ENCODE measurements at regions not wholly inside any gene's neighbourhood (a gene's known extent, or its start where the extent isn't known, plus 50 kb on each side); places are given as distances from the start of the nearest gene placed in this dataset.

DNA sequence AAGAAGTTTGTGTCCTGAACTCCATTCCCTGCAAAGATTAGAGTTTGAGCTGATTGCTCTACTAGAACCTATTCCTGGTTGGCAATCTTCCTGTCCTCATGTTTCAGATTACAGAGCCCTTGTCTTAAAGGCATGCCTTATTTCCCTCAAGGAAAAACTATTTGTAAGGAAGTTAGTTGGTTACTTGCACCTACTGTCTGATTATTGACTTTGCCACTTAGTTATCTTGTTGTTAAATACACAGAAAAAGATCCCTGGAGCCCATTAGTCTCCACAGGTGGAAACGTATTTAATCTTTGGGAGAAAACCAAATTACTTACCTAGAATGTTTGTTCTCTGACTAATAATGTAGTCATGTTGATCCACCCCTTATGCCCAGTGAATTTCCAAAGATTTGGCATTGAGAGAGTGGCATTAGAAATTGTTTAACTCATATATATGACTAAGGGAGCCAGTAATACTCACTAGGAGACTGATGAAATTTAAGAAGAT, 132.3 kb upstream of the ELL2 start:
- intact Hi-C loops (cut with micrococcal nuclease; ENCODE audit: unreplicated experiment): no loop called here
- Histone ChIP-seq H3K4me1 (ENCODE audit: insufficient read depth, low read length, poor library complexity, severe bottlenecking) (no peaks in the 10 kb centered on the region), H3K9me3 (ENCODE audit: low read depth, low read length, poor library complexity, severe bottlenecking) (no peaks in the 10 kb centered on the region), H3K27me3 (replicated peaks; ENCODE audit: insufficient read depth, low read depth, low read length, poor library complexity) (no peaks in the 10 kb centered on the region), H3K27ac (ENCODE audit: low read depth, low read length, poor library complexity, severe bottlenecking) (no peak overlapping the region), H3K4me3 (ENCODE audit: low read depth, low read length, poor library complexity, severe bottlenecking) (no peak overlapping the region), H3K36me3 (ENCODE audit: insufficient read depth, low read length, poor library complexity, severe bottlenecking) (no peaks in the 10 kb centered on the region)
- ChIA-PET CTCF (no interaction called here), POLR2A (ENCODE audit: low non-redundant PET) (no interaction called here)
- TF ChIP-seq EZH2 (IDR thresholded peaks at IDR 0.05; ENCODE audit: borderline replicate concordance, low read depth, low read length, poor library complexity, severe bottlenecking): no peak
- TF ChIP-seq, protein P1, sequence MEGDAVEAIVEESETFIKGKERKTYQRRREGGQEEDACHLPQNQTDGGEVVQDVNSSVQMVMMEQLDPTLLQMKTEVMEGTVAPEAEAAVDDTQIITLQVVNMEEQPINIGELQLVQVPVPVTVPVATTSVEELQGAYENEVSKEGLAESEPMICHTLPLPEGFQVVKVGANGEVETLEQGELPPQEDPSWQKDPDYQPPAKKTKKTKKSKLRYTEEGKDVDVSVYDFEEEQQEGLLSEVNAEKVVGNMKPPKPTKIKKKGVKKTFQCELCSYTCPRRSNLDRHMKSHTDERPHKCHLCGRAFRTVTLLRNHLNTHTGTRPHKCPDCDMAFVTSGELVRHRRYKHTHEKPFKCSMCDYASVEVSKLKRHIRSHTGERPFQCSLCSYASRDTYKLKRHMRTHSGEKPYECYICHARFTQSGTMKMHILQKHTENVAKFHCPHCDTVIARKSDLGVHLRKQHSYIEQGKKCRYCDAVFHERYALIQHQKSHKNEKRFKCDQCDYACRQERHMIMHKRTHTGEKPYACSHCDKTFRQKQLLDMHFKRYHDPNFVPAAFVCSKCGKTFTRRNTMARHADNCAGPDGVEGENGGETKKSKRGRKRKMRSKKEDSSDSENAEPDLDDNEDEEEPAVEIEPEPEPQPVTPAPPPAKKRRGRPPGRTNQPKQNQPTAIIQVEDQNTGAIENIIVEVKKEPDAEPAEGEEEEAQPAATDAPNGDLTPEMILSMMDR (conservative IDR thresholded peaks at IDR 0.05; ENCODE audit: low read depth, low read length): no peak
- no TSS peak for BruUV-seq (replicated peaks)
- DNase-seq (ENCODE audit: low spot score): no peak

DNA sequence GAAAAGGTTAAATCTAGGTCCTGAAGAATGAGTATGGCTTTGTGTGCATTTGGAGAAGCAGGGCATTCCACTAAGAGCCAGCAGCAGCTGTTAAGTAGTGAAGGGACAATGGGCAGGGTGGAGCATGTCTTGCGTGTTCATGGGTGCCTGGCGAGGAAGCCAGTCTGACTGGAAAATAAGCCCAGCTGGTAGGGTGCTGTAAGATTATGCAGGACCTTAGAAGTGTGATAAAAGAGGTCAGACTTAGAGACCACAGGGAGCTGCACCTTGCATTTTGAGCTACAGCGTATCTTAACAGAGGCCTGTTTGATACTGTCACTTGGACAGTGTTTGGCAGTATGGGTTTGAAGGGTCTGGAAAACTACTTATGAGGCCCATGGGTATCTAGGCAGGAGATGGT, 131.7 kb upstream of the ELL2 start:
- TF ChIP-seq, protein P1 (conservative IDR thresholded peaks at IDR 0.05; ENCODE audit: low read depth, low read length): no peak
- no peaks in the 10 kb centered on the region for H3K4me1 ChIP-seq (ENCODE audit: insufficient read depth, low read length, poor library complexity, severe bottlenecking)
- no peak overlapping the region for H3K27ac ChIP-seq (ENCODE audit: low read depth, low read length, poor library complexity, severe bottlenecking)
- CTCF ChIA-PET: no interaction called here
- DNase-seq (ENCODE audit: low spot score): no peak
- H3K27me3 ChIP-seq (replicated peaks; ENCODE audit: insufficient read depth, low read depth, low read length, poor library complexity): no peaks in the 10 kb centered on the region
- intact Hi-C loops (cut with micrococcal nuclease; ENCODE audit: unreplicated experiment): no loop called here
- no peaks in the 10 kb centered on the region for H3K9me3 ChIP-seq (ENCODE audit: low read depth, low read length, poor library complexity, severe bottlenecking)
- POLR2A ChIA-PET (ENCODE audit: low non-redundant PET): no interaction called here
- H3K36me3 ChIP-seq (ENCODE audit: insufficient read depth, low read length, poor library complexity, severe bottlenecking): no peaks in the 10 kb centered on the region
- no TSS peak for BruUV-seq (replicated peaks)
- H3K4me3 ChIP-seq (ENCODE audit: low read depth, low read length, poor library complexity, severe bottlenecking): no peak overlapping the region

DNA sequence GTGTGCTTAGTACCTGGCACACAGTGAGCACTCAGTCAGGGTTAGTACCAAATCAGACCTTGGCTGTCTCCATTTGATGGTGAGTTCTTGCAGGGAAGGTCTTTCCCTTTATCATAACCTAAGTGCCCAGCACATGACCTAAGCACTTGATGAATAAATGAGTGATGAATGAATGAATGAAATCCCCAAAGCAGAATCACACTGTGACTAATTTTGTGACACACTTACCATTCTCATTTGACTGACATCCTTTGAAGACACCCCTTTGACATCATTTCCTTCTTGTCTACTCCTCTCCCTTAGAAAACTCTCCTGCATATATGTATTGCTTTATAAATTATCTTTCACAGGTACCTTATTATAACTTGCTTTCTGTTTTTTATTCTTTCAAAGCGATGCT, 130.2 kb upstream of the ELL2 start:
- H3K27me3 ChIP-seq (replicated peaks; ENCODE audit: insufficient read depth, low read depth, low read length, poor library complexity): peaks cover 11% of the 10 kb centered on the region
- ChIA-PET POLR2A (ENCODE audit: low non-redundant PET) (no interaction called here), CTCF (no interaction called here)
- no peak for DNase-seq (ENCODE audit: low spot score)
- H3K9me3 ChIP-seq (ENCODE audit: low read depth, low read length, poor library complexity, severe bottlenecking): no peaks in the 10 kb centered on the region
- intact Hi-C loops (cut with micrococcal nuclease; ENCODE audit: unreplicated experiment): no loop called here
- H3K27ac ChIP-seq (ENCODE audit: low read depth, low read length, poor library complexity, severe bottlenecking): no peak overlapping the region
- TF ChIP-seq EZH2 (IDR thresholded peaks at IDR 0.05; ENCODE audit: borderline replicate concordance, low read depth, low read length, poor library complexity, severe bottlenecking): no peak
- TF ChIP-seq, protein P1 (conservative IDR thresholded peaks at IDR 0.05; ENCODE audit: low read depth, low read length): no peak
- no TSS peak for BruUV-seq (replicated peaks)
- H3K36me3 ChIP-seq (ENCODE audit: insufficient read depth, low read length, poor library complexity, severe bottlenecking): no peaks in the 10 kb centered on the region
- H3K4me3 ChIP-seq (ENCODE audit: low read depth, low read length, poor library complexity, severe bottlenecking): no peak overlapping the region
- H3K4me1 ChIP-seq (ENCODE audit: insufficient read depth, low read length, poor library complexity, severe bottlenecking): no peaks in the 10 kb centered on the region
